Natural killer cell treated with Interleukin-12 subunit alpha and Interleukin-12 subunit beta and Interleukin-15 and Interleukin-18, amount 100 ng/mL, for 72 hours (primary cell): ENCODE measurements at regions not wholly inside any gene's neighbourhood (a gene's known extent, or its start where the extent isn't known, plus 50 kb on each side); places are given as distances from the start of the nearest gene placed in this dataset.
"Not testable (repeated sequence)": the region's sequence is repeated elsewhere in the genome, so short reads cannot be mapped to it uniquely, and the experiment has no call there.

Experiments
- ATAC-seq, 2 donors: fragments of 150-1000 bp; cut with Tn5 transposase in 1 of 2; sonication (Bioruptor Pico), chemical (Tn5 transposase) in 1 of 2; 2 replicates each; pipeline ENCODE4 v1.10.0; 2021
- DNase-seq: peaks from one replicate; pipeline ENCODE4 v3.0.0; 2022; ENCODE audit warnings: low spot score
- H3K27ac Mint-ChIP-seq, 2 donors: 1 replicate in 1 of 2; 2 replicates in 1 of 2; pipeline ENCODE4 v1.8.0; 2022; ENCODE audit warnings: mixed read lengths in 2 of 2, mild to moderate bottlenecking in 1 of 2, moderate library complexity in 1 of 2
- H3K27me3 Mint-ChIP-seq, 2 donors: 1 replicate in 1 of 2; 2 replicates in 1 of 2; pipeline ENCODE4 v1.8.0; 2022; ENCODE audit warnings: mixed read lengths in 2 of 2
- H3K36me3 Mint-ChIP-seq: one replicate; pipeline ENCODE4 v1.8.0; 2022; ENCODE audit warnings: mixed read lengths
- H3K4me1 Mint-ChIP-seq, 2 donors: 1 replicate in 1 of 2; 2 replicates in 1 of 2; pipeline ENCODE4 v1.8.0; 2022; ENCODE audit warnings: low read depth in 2 of 2, mixed read lengths in 2 of 2, mild to moderate bottlenecking in 1 of 2
- H3K4me3 Mint-ChIP-seq: one replicate; pipeline ENCODE4 v1.8.0; 2022; ENCODE audit warnings: mixed read lengths
- H3K9me3 Mint-ChIP-seq: 2 replicates; pipeline ENCODE4 v1.8.0; 2022; ENCODE audit warnings: mixed read lengths

GRCh38 chr10:108608860-108609259 is 1314.5 kb downstream of the XPNPEP1 start:
- DNase-seq (no peak), ATAC-seq (no peak)

GRCh38 chr10:108601851-108602250 is 1321.5 kb downstream of the XPNPEP1 start:
- H3K4me1 Mint-ChIP-seq = no peaks in the 10 kb centered on the region
- ATAC-seq (no peak), DNase-seq (no peak)
- H3K9me3 Mint-ChIP-seq = peaks cover 11% of the 10 kb centered on the region
- H3K4me3 Mint-ChIP-seq = no peak overlapping the region
- H3K27ac Mint-ChIP-seq = no peak overlapping the region
- H3K36me3 Mint-ChIP-seq = no peaks in the 10 kb centered on the region
- H3K27me3 Mint-ChIP-seq = no peaks in the 10 kb centered on the region

More at GRCh38 chr10:108608860-108609259, 1314.5 kb downstream of the XPNPEP1 start:
- Mint-ChIP-seq H3K27me3 (no peaks in the 10 kb centered on the region), H3K4me3 (no peak overlapping the region), H3K4me1 (no peaks in the 10 kb centered on the region), H3K36me3 (peaks cover 15% of the 10 kb centered on the region), H3K27ac (no peak overlapping the region), H3K9me3 (peaks cover 24% of the 10 kb centered on the region)

GRCh38 chr10:108600511-108600910 is 1322.8 kb downstream of the XPNPEP1 start:
- H3K4me1 Mint-ChIP-seq, ATAC-seq, H3K9me3 Mint-ChIP-seq, H3K36me3 Mint-ChIP-seq, H3K27ac Mint-ChIP-seq, DNase-seq, H3K4me3 Mint-ChIP-seq, H3K27me3 Mint-ChIP-seq: not testable (repeated sequence)

- not testable (repeated sequence) for H3K4me1 Mint-ChIP-seq, H3K27ac Mint-ChIP-seq, H3K27me3 Mint-ChIP-seq, H3K36me3 Mint-ChIP-seq, ATAC-seq, H3K4me3 Mint-ChIP-seq, DNase-seq, H3K9me3 Mint-ChIP-seq
These were observed 1324.0 kb downstream of the XPNPEP1 start for GRCh38 chr10:108599317-108599716.

GRCh38 chr10:108598831-108599230 is 1324.5 kb downstream of the XPNPEP1 start:
- Mint-ChIP-seq H3K27ac (no peak overlapping the region), H3K4me3 (no peak overlapping the region), H3K27me3 (no peaks in the 10 kb centered on the region), H3K36me3 (no peaks in the 10 kb centered on the region), H3K9me3 (peaks cover 4% of the 10 kb centered on the region), H3K4me1 (no peaks in the 10 kb centered on the region)
- DNase-seq = no peak
- no peak for ATAC-seq

- Mint-ChIP-seq H3K36me3 (no peaks in the 10 kb centered on the region), H3K9me3 (peaks cover 4% of the 10 kb centered on the region), H3K4me3 (no peak overlapping the region), H3K27me3 (no peaks in the 10 kb centered on the region), H3K27ac (no peak overlapping the region), H3K4me1 (no peaks in the 10 kb centered on the region)
- DNase-seq = no peak
- ATAC-seq = no peak
These were observed 1325.0 kb downstream of the XPNPEP1 start for GRCh38 chr10:108598320-108598695.

- peaks cover 4% of the 10 kb centered on the region for H3K9me3 Mint-ChIP-seq
- ATAC-seq (no peak), DNase-seq (no peak)
- no peak overlapping the region for H3K27ac Mint-ChIP-seq
- no peaks in the 10 kb centered on the region for H3K36me3 Mint-ChIP-seq
- no peak overlapping the region for H3K4me3 Mint-ChIP-seq
- H3K4me1 Mint-ChIP-seq = no peaks in the 10 kb centered on the region
- no peaks in the 10 kb centered on the region for H3K27me3 Mint-ChIP-seq
These were observed 1325.5 kb downstream of the XPNPEP1 start for GRCh38 chr10:108597657-108598319.

- no peaks in the 10 kb centered on the region for H3K4me1 Mint-ChIP-seq
- no peak for DNase-seq
- H3K9me3 Mint-ChIP-seq = peaks cover 4% of the 10 kb centered on the region
- H3K36me3 Mint-ChIP-seq = no peaks in the 10 kb centered on the region
- no peak overlapping the region for H3K4me3 Mint-ChIP-seq
- no peak for ATAC-seq
- no peak overlapping the region for H3K27ac Mint-ChIP-seq
- no peaks in the 10 kb centered on the region for H3K27me3 Mint-ChIP-seq
These were observed 1326.3 kb downstream of the XPNPEP1 start for GRCh38 chr10:108597031-108597430.

- no peak overlapping the region for H3K4me3 Mint-ChIP-seq
- H3K36me3 Mint-ChIP-seq = no peaks in the 10 kb centered on the region
- no peaks in the 10 kb centered on the region for H3K27me3 Mint-ChIP-seq
- DNase-seq (no peak), ATAC-seq (no peak)
- H3K9me3 Mint-ChIP-seq = peaks cover 15% of the 10 kb centered on the region
- H3K27ac Mint-ChIP-seq = no peak overlapping the region
- H3K4me1 Mint-ChIP-seq = no peaks in the 10 kb centered on the region
These were observed 1330.4 kb downstream of the XPNPEP1 start for GRCh38 chr10:108592956-108593355.

- ATAC-seq = no peak
- Mint-ChIP-seq H3K4me3 (no peak overlapping the region), H3K9me3 (peaks cover 12% of the 10 kb centered on the region), H3K4me1 (no peaks in the 10 kb centered on the region), H3K36me3 (no peaks in the 10 kb centered on the region), H3K27ac (no peak overlapping the region), H3K27me3 (no peaks in the 10 kb centered on the region)
- DNase-seq = no peak
These were observed 1331.9 kb downstream of the XPNPEP1 start for GRCh38 chr10:108591417-108591816.

GRCh38 chr10:108586424-108586823 is 1336.9 kb downstream of the XPNPEP1 start:
- ATAC-seq = no peak
- H3K27me3 Mint-ChIP-seq = no peaks in the 10 kb centered on the region
- H3K36me3 Mint-ChIP-seq = no peaks in the 10 kb centered on the region
- no peak for DNase-seq
- no peak overlapping the region for H3K4me3 Mint-ChIP-seq
- H3K4me1 Mint-ChIP-seq = no peaks in the 10 kb centered on the region
- H3K27ac Mint-ChIP-seq = no peak overlapping the region
- peaks cover 21% of the 10 kb centered on the region for H3K9me3 Mint-ChIP-seq

GRCh38 chr10:108583877-108584276 is 1339.4 kb downstream of the XPNPEP1 start:
- Mint-ChIP-seq H3K27ac (no peak overlapping the region), H3K27me3 (no peaks in the 10 kb centered on the region), H3K4me3 (no peak overlapping the region), H3K9me3 (peaks cover 16% of the 10 kb centered on the region), H3K4me1 (no peaks in the 10 kb centered on the region), H3K36me3 (no peaks in the 10 kb centered on the region)
- DNase-seq (no peak), ATAC-seq (no peak)

GRCh38 chr10:108582888-108583287 is 1340.4 kb downstream of the XPNPEP1 start:
- DNase-seq (no peak), ATAC-seq (no peak)
- no peak overlapping the region for H3K27ac Mint-ChIP-seq
- H3K27me3 Mint-ChIP-seq = no peaks in the 10 kb centered on the region
- H3K36me3 Mint-ChIP-seq = no peaks in the 10 kb centered on the region
- H3K4me1 Mint-ChIP-seq = no peaks in the 10 kb centered on the region
- H3K9me3 Mint-ChIP-seq = peaks cover 10% of the 10 kb centered on the region
- no peak overlapping the region for H3K4me3 Mint-ChIP-seq

- DNase-seq = no peak
- Mint-ChIP-seq H3K27me3 (no peaks in the 10 kb centered on the region), H3K36me3 (no peaks in the 10 kb centered on the region), H3K4me3 (no peak overlapping the region), H3K4me1 (no peaks in the 10 kb centered on the region), H3K27ac (no peak overlapping the region), H3K9me3 (peaks cover 10% of the 10 kb centered on the region)
- no peak for ATAC-seq
These were observed 1340.9 kb downstream of the XPNPEP1 start for GRCh38 chr10:108582387-108582786.

- H3K4me3 Mint-ChIP-seq = no peak overlapping the region
- no peaks in the 10 kb centered on the region for H3K27me3 Mint-ChIP-seq
- ATAC-seq (no peak), DNase-seq (no peak)
- peaks cover 5% of the 10 kb centered on the region for H3K9me3 Mint-ChIP-seq
- no peaks in the 10 kb centered on the region for H3K4me1 Mint-ChIP-seq
- H3K36me3 Mint-ChIP-seq = no peaks in the 10 kb centered on the region
- no peak overlapping the region for H3K27ac Mint-ChIP-seq
These were observed 1345.1 kb downstream of the XPNPEP1 start for GRCh38 chr10:108578258-108578657.
